ENCODE measurements at regions not wholly inside any gene's neighbourhood (a gene's known extent, or its start where the extent isn't known, plus 50 kb on each side); places are given as distances from the start of the nearest gene placed in this dataset.

- TF ChIP-seq CTCF (IDR thresholded peaks at IDR 0.05; ENCODE audit: low read depth, low read length, missing input control) (no peak), ATF3 (IDR thresholded peaks at IDR 0.05) (no peak), TAF1 (conservative IDR thresholded peaks at IDR 0.05) (no peak), REST (IDR thresholded peaks at IDR 0.05) (no peak), RAD21 (IDR thresholded peaks at IDR 0.05) (no peak)
These were observed 384.4 kb upstream of the IRAK1BP1 start for GRCh38 chr6:78482801-78483552.
